SK-N-SH treated with all-trans-retinoic acid at 6 μM for 48 hours (cell line): ENCODE measurements at regions not wholly inside any gene's neighbourhood (a gene's known extent, or its start where the extent isn't known, plus 50 kb on each side); places are given as distances from the start of the nearest gene placed in this dataset.

Experiments
- ATAC-seq: fragments of 200-7000 bp; cut with Tn5 transposase; 3 replicates; pipeline ENCODE4 v1.9.1; 2020; ENCODE audit warnings: mild to moderate bottlenecking, moderate library complexity
- ARNTL ChIP-seq: fragments of 450-650 bp; formaldehyde crosslinking; IDR thresholded peaks from 2 replicates; pipeline ENCODE4 v1.5.0; 2020; ENCODE audit warnings: low read depth, mild to moderate bottlenecking, moderate library complexity, borderline replicate concordance
- BACH2 ChIP-seq: fragments of 250-450 bp; sonication (Bioruptor Pico); IDR thresholded peaks from 2 replicates; pipeline ENCODE4 v1.9.0; 2021; ENCODE audit warnings: mild to moderate bottlenecking, borderline replicate concordance
- CREB5 ChIP-seq: fragments of 250-450 bp; sonication (Bioruptor Pico); IDR thresholded peaks from 2 replicates; pipeline ENCODE4 v1.5.1; 2020; ENCODE audit warnings: low read depth, mild to moderate bottlenecking, moderate library complexity
- CSDC2 ChIP-seq: fragments of 250-450 bp; sonication (Bioruptor Pico); IDR thresholded peaks from 2 replicates; pipeline ENCODE4 v1.5.0; 2020; ENCODE audit warnings: mild to moderate bottlenecking, moderate library complexity
- CSRNP3 ChIP-seq: fragments of 250-450 bp; sonication (Bioruptor Pico); IDR thresholded peaks from 2 replicates; pipeline ENCODE4 v1.5.1; 2021; ENCODE audit warnings: mild to moderate bottlenecking, moderate library complexity
- ESRRG ChIP-seq: fragments of 250-450 bp; sonication (Bioruptor Pico); IDR thresholded peaks from 2 replicates; pipeline ENCODE4 v1.6.1; 2021; ENCODE audit warnings: mild to moderate bottlenecking
- GLIS3 ChIP-seq: fragments of 250-450 bp; sonication (Bioruptor Pico); IDR thresholded peaks from 2 replicates; pipeline ENCODE4 v1.5.0; 2020; ENCODE audit warnings: mild to moderate bottlenecking, moderate library complexity
- OSR1 ChIP-seq: fragments of 250-450 bp; sonication (Bioruptor Pico); IDR thresholded peaks from 2 replicates; pipeline ENCODE4 v1.8.0; 2022; ENCODE audit warnings: moderate library complexity, mild to moderate bottlenecking, inconsistent platforms
- PATZ1 ChIP-seq: fragments of 250-450 bp; sonication (Bioruptor Pico); IDR thresholded peaks from 2 replicates; pipeline ENCODE4 v1.8.0; 2020; ENCODE audit warnings: mild to moderate bottlenecking, moderate library complexity, borderline replicate concordance
- POU6F1 ChIP-seq: fragments of 250-450 bp; sonication (Bioruptor Pico); IDR thresholded peaks from 2 replicates; pipeline ENCODE4 v1.8.0; 2021; ENCODE audit warnings: low read depth, mild to moderate bottlenecking, moderate library complexity, borderline replicate concordance
- PPARA ChIP-seq: fragments of 250-450 bp; sonication (Bioruptor Pico); IDR thresholded peaks from 2 replicates; pipeline ENCODE4 v1.5.0; 2020; ENCODE audit warnings: mild to moderate bottlenecking, borderline replicate concordance
- RARB ChIP-seq: fragments of 250-450 bp; sonication (Bioruptor Pico); IDR thresholded peaks from 2 replicates; pipeline ENCODE4 v1.8.0; 2021; ENCODE audit warnings: mild to moderate bottlenecking, moderate library complexity
- SNAI2 ChIP-seq: fragments of 250-450 bp; sonication (Bioruptor Pico); IDR thresholded peaks from 2 replicates; pipeline ENCODE4 v1.5.0; 2020; ENCODE audit warnings: mild to moderate bottlenecking, moderate library complexity
- TCF4 ChIP-seq: fragments of 250-450 bp; sonication (Bioruptor Pico); IDR thresholded peaks from 2 replicates; pipeline ENCODE4 v1.8.0; 2021; ENCODE audit warnings: mild to moderate bottlenecking, moderate library complexity, borderline replicate concordance
- TOX ChIP-seq: fragments of 250-450 bp; sonication (Bioruptor Pico); IDR thresholded peaks from 2 replicates; pipeline ENCODE4 v1.8.0; 2021; ENCODE audit warnings: mild to moderate bottlenecking, moderate library complexity, borderline replicate concordance
- TSHZ2 ChIP-seq: fragments of 250-450 bp; sonication (Bioruptor Pico); IDR thresholded peaks from 2 replicates; pipeline ENCODE4 v1.5.0; 2020; ENCODE audit warnings: mild to moderate bottlenecking, moderate library complexity
- ZC3H10 ChIP-seq: fragments of 250-450 bp; sonication (Bioruptor Pico); IDR thresholded peaks from 2 replicates; pipeline ENCODE4 v1.5.1; 2021; ENCODE audit warnings: mild to moderate bottlenecking, moderate library complexity
- ZFP3 ChIP-seq: fragments of 250-450 bp; sonication (Bioruptor Pico); IDR thresholded peaks from 2 replicates; pipeline ENCODE4 v1.5.0; 2020; ENCODE audit warnings: mild to moderate bottlenecking, moderate library complexity
- ZFP30 ChIP-seq: fragments of 450-650 bp; formaldehyde crosslinking; IDR thresholded peaks from 2 replicates; pipeline ENCODE4 v1.5.0; 2022; ENCODE audit warnings: mild to moderate bottlenecking, moderate library complexity
- ZNF70 ChIP-seq: fragments of 450-650 bp; formaldehyde crosslinking; IDR thresholded peaks from 2 replicates; pipeline ENCODE4 v1.5.0; 2020; ENCODE audit warnings: mild to moderate bottlenecking, moderate library complexity
- ZNF8 ChIP-seq: fragments of 450-650 bp; formaldehyde crosslinking; IDR thresholded peaks from 2 replicates; pipeline ENCODE4 v1.5.0; 2020; ENCODE audit warnings: mild to moderate bottlenecking, moderate library complexity

GRCh38 chr14:98207415-98207814, 1064.6 kb downstream of the BCL11B start:
- TF ChIP-seq GLIS3 (CRISPR knock-in tag) (no peak), CREB5 (CRISPR knock-in tag) (no peak), ZNF70 (CRISPR knock-in tag) (no peak), OSR1 (no peak), TCF4 (no peak), ZC3H10 (CRISPR knock-in tag) (no peak)
- ATAC-seq = no peak

GRCh38 chr14:98208211-98208611, 1063.8 kb downstream of the BCL11B start:
- ATAC-seq = no peak
- TF ChIP-seq PPARA (no peak), TOX (CRISPR knock-in tag) (no peak)
- TF ChIP-seq, all 23 proteins: peak for 0

- no peak for ATAC-seq
- TF ChIP-seq ZC3H10 (CRISPR knock-in tag) (no peak), SNAI2 (CRISPR knock-in tag) (no peak)
Measured at GRCh38 chr14:98208943-98209342, 1063.1 kb downstream of the BCL11B start.

- ATAC-seq = no peak
- TF ChIP-seq ZFP3 (no peak), BACH2 (CRISPR knock-in tag) (no peak), GLIS3 (CRISPR knock-in tag) (no peak), CREB5 (CRISPR knock-in tag) (no peak), SNAI2 (CRISPR knock-in tag) (no peak), ESRRG (no peak), CSRNP3 (no peak), ZFP30 (CRISPR knock-in tag) (no peak), RARB (CRISPR knock-in tag) (no peak), ZNF8 (CRISPR knock-in tag) (no peak), POU6F1 (no peak), PPARA (no peak), ZNF70 (CRISPR knock-in tag) (no peak), ZC3H10 (CRISPR knock-in tag) (no peak), PATZ1 (CRISPR knock-in tag) (no peak), TCF4 (no peak), ARNTL (CRISPR knock-in tag) (no peak), CSDC2 (CRISPR knock-in tag) (no peak), TSHZ2 (CRISPR knock-in tag) (no peak), TOX (CRISPR knock-in tag) (no peak)
- TF ChIP-seq, all 23 proteins: peak for 0
Measured at GRCh38 chr14:98210045-98210672, 1061.8 kb downstream of the BCL11B start.
